CD4-positive, alpha-beta T cell treated with Interleukin-21 for 1 hour (primary cell): ENCODE measurements at regions not wholly inside any gene's neighbourhood (a gene's known extent, or its start where the extent isn't known, plus 50 kb on each side); places are given as distances from the start of the nearest gene placed in this dataset.

Experiments used
- DNase-seq: peaks from one replicate; pipeline ENCODE4 v3.0.0-alpha.2; 2020

DNA sequence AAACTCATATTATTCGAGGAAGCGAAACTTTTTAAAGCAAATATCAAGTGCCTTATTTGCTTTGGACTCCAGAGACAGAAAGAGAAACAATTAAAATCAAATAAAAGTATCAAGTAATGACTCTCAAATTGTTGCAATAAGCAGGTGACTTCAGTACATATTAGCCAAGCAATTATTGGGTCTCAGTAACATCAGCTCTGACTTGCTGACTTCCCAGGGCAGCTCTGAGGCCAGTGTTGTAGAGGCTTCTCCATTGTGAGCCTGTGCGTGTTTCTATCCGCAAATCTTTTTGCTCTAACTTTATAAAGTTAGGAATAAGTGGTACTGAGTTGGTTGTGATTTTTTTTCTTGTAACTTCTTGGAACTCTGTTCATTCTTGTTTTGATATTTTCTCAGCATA, 186.8 kb upstream of the PRLR start:
- no peak for DNase-seq

DNA sequence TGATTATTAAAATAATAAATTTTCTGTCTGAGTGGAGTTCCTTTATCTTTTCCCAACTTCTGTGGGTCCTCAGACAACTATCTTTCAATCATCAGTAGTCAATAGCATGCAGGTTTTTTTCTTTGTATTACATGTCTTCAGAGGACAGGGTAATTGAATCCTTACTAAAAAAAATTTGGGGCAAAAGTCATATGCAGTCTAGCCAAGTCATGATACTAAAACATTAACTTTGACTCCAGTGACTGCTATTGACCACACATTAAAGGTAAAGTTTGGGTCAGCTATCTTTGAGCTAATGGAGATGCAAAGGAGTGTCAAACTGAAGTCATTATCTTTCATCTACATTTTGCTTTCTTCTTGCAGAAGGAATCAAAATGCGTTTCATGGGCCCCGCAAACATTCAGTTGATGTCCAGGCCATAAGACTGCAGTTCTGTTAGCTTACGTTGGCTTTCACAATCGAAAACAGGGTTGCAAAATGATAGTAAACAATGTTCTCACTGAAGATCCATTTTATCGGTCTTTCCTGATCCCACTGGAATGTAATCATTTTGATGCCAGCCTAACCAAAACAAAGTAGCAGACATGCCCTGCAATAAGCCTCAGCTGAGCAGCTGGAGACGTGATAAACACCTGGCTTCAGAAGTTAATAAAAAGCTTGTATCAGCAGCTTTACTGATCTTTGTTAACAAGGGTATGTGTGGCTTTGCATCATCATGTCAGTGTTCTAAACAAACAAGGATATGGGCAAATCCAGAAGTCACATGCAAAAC, 186.1 kb upstream of the PRLR start:
- no peak for DNase-seq

DNA sequence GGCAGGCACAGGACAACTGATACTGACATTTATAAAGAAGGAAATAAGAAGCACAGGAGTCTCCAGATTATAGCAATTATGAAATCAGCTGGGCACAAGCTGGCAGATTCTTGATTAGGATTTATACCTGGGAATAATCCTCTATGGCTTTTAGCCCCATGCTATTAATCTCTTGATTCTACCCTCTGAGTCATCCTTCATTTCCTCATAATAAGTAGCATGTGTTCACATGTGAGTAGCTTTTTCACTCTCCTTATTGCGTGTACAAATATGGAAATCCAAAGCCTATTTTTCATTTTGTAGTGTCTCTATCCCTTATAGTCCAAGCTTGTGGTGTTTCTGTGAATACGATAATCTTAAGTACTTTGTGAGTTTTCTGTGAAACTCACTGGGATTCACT, 185.0 kb upstream of the PRLR start:
- DNase-seq, result no peak

DNA sequence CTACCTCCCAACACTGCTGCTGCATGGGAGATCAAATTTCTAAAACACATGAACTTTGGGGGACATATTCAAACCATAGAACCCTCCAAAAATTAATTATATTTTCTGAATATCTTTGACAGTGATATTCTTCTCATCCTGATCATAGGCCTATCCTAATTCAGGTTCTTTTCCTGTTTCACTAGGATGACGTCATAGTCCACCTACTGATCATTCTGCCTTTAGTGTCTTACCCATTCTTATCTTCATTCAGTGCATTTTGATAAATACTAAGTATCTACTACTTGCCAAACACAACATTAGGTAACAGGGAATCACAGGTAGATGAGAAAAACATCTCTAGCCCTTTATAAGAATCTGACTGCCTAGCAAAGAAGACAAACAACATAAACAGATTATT, 179.1 kb upstream of the PRLR start:
- DNase-seq, result no peak

DNA sequence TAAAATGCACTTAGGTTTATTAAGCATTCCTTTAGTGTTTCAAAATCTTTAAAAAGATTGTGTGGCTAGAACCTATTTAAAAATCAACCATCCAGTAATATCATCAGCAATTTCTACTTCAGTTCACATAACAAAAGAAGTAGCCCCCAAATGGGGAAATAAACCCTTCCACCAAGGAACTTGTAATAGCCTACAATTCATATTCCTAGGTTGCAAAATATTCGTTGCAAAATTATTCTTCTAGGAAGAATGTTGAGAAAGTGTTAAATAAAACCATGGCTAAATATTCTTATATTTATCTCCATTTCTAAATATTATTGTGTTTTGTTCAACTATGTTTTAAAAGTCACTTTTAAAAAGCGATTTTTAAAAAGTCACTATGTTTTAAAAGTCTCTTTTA, 177.9 kb upstream of the PRLR start:
- DNase-seq, result no peak

DNA sequence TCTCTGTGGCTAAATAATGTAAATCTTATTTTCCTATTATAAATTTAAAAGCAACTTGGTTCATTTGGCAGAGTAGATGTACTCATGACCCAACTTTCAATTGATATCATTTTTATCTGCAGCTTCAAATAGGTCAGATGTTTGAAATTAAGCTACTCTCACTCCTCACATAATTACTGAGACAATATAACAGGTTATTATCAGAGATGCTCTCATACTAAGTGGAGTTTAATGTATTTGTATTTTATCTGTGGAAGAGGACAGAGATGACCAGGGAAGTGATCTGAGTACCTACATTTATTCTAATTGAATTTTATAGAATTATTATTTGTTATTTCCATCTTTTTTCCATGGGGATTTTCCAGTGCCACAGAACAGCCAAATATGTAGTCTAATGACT, 177.4 kb upstream of the PRLR start:
- DNase-seq, result no peak

DNA sequence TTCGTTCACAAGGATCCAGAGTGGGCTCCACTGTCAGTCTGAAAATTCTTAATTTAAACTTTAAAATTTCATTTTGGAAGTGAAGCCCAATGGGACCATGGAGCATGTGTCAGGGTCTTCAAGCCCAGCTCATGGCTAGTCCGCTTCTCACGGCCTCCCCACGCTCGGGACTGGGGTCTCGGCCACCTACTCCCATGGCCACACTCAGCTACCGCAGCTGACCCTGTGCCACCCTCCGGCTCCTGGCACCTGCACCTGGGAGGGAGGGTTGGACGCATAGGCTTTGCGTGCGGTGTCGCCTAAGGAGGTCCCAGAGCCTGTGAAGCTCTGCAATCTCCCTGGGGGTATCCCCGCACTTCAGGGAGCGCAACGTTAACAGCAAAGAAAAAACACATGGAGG, 175.7 kb upstream of the PRLR start:
- no peak for DNase-seq

DNA sequence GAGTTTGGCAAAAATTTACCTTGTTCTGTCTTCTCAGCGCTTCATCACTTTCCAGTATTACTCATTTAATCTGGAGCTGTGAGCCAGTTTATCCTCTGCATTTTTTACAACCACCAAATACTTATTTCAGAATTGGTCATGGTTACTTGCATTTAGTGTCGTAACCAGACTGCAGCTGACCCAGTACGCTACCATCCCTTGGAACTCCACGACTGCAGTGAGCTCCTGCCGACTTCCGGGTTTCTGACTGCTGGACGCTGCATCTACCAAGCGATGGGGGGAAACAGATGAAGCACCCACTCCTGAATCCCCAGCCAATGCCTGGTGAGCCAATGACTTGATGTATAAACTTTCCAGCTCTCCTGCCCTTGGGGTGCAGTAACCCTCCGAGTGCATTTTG, 174.4 kb upstream of the PRLR start:
- DNase-seq, result no peak

DNA sequence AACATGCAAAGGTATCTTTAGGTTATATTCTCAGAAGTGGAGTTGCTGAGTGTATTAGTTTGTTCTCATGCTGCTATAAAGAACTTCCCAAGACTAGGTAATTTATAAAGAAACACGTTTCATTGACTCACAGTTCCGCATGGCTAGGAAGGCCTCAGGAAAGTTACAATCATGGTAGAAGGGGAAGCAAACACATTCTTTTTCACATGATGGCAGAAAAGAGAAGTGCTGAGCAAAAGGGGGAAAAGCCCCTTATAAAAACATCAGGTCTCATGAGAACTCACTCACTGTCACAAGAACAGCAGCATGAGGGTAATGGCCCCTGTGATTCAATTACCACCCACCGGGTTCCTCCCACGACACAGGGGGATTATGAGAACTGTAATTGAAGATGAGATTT, 163.6 kb upstream of the PRLR start:
- DNase-seq, result no peak

DNA sequence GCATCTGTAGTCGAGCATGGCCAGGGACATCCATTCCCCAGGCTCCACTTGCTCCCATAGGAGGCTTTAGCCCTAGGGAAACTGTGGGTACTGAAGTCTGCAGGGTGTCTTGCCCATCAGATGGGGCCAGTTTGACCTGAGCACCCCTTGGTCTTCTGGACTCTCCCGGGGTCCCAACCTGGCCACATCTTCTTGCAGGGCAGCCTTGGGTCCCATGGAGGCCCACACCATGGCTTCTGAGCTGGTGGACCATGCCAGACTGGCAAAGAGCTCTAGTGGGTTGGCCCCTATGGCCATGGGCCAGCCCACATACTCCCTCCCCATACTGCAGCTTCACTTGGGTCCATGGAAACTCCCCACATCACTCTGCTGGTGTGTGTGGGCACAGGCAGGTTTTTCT, 154.4 kb upstream of the PRLR start:
- no peak for DNase-seq

DNA sequence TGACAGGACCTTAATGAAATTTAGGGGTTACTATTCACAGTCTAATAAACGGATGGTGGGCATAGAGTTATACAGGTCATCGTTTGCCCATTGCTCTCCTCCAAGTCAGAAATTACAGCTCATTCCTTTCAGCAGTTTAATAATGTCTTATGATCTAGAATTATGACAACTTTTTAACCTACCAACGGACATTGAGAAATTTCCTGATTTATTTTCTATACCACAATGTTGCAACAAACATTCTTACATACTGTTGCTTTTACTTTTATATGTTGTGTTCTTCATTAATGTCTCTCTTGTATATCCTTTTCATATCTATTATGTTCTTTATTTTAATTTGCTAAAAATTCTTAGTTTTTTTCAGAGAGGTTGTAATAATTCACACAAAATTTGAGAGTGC, 152.8 kb upstream of the PRLR start:
- DNase-seq, result no peak

DNA sequence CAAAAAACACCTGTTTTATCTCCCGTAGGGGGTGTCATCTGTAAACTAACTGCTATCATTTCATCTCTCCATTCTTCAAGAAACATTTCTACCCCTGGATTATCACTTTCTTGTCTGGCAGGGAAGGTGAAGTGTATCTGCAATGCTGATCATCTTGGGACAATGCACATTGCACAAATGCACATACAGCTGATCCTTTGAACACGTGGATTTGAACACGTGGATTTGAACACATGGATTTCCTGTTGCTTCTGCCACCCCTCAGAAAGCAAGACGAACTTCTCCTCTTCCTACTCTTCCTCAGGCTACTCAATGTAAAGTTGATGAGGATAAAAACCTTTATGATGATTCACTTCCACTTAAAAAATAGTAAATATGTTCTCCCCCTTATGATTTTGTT, 147.4 kb upstream of the PRLR start:
- DNase-seq, result no peak

DNA sequence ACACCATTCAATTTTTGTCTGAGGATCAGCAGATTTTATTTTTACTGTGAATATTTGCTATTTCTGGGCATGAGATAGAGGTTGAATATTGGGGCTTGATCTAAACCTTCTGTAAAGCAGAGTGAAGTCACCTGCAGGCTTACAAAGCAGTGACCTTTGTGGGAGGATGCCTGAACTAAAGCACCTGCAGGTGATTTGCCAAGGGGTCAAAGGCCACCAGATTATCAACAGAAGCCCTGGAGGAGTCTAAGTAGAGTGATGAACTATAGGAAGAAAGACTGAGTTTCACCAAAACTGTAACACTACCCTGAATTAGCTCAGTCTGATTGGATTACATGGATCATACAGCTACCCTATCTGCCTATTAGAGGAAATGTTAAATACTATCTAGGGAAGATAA, 144.3 kb upstream of the PRLR start:
- DNase-seq, result no peak

DNA sequence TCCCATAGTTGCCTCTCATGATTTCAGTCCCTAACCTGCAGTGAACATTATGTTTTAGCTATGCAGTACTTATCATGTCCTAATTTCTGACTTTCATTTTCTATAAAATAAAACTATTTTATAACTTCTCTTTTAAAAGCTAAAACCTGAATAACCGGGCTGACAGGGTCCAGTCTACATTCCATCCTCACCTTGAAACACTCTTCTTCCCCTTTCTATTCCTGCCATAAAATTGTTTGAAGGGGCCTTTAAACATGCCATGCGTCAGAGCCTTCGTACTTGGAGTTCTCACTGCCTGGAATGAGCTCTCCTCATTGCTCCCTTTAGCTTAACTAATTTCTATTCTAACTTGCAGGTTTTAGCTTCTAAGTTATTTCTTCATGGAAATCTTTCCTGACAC, 143.0 kb upstream of the PRLR start:
- no peak for DNase-seq

DNA sequence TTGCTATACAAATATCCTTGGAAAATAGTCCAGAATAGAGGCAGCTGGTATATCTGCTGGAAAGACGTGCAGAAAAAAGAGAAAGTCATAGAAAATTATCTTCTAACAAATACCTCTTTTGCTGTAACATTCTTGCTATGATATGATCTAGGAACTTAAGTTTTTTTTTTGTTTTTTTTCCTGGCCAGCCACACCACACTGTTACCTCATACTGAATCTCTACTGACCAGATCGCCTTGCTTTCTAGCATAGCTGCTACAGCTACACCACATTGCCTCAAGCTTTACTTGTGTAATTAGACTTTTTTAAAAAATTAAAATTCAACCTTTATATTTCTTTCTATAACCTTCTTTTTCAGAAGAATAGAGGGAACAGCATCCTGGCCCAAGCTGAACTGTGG, 142.2 kb upstream of the PRLR start:
- DNase-seq, result no peak

DNA sequence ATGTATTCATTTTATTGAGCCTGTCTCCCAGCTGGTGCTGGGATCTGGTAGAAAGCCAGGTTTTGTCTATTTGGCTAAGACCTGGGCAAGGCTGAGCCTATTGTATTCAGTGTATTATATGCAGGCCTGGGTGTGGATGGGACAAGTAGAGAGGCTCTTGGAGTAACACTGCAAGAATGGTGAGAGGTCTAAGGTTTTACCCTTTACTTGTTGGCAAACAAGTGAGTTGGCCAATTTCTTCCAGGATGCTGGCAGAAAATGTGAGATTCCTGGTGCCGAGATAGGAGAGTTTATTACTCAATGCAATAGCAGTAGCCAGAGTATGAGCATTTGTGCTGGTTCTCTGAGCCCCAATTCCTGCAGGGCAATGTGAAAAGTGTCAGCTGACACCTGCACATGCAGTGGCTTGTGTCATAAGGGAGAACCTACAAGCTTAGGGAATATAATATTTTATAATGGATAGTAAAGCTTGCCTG, 141.7 kb upstream of the PRLR start:
- DNase-seq, result no peak

DNA sequence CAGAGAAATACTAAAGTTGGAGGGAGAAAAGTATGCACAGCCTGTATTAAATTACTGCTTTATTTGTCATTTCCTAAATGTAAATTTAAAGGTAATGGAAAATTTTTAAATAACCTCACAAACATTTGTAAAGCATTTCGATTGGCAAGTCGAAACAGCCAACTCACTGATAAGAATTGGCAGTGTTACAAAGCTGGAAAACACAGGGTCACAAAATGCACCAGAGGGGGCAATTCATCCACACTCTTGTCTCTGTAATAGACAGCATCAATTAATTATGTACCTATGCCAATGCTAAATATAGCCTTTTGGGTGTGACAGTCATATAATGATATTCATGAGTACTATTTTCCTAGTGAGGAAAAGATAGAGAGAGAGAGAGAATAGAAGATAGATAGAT, 140.6 kb upstream of the PRLR start:
- DNase-seq, result no peak

DNA sequence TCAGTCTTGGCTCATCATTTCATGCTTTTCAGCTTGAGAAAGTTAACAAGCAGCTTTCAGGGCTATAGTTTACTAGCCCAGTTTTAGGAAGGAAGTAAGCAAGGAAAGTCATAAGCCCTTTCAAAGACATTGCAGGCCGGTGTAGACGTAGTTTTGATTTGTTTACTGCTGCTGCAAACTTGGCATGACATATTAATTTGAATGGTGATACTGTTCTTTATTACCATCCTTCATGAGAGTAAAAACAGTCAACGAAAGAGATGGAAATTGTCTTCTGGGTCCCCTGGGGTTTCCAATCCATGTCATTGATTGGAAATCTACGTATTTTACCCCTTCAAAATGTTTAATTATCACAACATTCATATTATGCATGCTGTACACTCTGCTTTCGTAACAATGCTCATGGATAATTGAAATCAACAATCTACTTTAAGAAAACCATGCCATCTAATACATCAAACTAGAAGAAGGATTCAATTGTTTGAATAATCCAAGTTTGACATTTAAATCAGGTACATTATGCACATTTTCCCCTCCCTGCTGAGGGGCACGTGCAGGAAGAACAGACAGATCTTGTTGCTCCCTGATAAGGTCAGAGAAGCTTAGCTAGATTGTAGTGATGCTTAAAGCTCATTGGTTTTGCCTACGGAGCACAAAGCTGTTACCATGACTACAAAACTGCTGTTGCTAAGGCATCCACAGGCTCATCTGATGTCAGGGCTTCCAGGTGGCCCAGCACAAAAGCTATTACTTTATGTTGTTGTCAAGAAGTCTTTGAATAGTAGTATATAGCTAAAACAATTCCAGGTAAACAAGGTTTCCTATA, 139.9 kb upstream of the PRLR start:
- DNase-seq, result no peak

DNA sequence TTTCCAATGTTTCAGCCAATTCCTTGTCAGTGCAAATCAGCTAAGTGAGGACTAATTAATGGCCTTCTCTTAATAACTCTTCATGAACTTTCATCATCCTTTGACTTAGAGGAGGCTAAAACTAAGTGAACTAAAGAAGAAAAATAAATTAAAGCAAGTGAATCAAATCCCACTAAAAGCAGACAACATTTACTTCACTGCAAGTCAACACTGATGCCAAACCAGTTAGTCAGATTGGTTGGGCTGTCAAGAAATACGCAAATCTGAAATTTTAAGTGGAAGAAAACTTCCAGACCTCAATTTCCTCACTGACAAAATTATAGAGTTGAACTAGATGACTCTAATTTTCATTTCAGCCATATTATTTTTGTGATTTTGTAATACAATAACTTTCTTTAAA, 137.2 kb upstream of the PRLR start:
- no peak for DNase-seq

DNA sequence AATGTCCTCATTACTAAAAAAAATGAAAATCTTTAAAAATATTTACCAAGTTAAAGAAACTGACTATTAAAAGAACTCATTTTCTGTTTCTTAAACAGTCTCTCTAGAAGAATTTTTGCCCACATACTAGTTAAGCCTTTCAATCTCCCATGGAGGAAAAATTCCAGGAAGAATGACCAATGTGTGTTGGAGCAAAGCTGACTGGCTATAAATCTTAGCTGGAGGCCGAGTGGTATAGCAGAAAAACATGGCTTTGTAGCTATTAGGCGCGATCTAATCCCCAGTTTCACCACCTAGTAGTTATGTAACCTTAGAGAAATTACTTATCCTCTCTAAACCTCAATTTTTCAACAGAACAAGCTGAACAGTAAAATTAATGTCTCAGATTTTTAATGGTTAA, 135.5 kb upstream of the PRLR start:
- no peak for DNase-seq

DNA sequence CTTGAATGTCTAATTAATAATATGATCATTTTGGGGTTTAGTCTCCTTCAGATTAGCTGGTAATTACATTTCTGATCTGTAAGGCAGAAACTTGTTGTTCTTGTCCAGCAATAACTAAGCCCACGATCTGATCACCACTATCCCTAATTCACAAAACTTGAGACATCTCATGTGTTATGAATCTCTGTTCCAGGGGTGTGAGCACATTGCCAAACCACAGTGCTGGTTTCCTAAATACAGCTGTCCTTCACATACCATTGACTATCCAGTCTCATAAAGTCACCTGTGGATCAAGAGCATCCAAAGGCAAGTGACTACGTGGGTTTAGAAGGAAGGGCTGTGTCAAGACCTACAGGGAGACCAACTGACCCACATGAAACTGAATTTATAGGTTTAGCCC, 134.1 kb upstream of the PRLR start:
- no peak for DNase-seq

DNA sequence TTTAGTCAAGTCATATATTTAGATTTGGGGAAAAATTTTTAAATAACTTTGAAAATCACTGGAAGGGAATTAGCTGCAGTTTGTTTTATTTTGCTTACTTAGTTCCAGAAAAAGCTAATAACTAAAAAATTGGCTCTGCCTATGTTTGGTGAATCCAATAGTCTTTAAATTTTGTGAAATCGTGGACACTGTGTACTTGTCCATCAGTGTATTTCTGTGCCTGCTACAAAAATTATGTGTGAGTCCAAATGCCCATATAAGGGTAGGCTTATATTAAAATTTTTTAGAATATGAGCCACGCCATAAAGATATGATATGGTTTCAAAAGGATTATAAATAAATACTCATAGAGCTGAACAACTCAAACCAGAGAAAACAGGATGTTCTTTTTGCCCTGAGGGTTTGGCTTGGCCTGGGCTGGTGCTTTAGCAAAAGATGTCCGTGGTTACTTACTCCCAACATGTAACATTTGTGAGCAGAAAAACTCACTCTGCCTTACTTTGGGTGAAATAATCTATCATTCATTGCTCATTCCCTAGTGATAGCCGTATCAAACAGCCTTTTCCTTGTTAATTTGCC, 133.2 kb upstream of the PRLR start:
- no peak for DNase-seq

DNA sequence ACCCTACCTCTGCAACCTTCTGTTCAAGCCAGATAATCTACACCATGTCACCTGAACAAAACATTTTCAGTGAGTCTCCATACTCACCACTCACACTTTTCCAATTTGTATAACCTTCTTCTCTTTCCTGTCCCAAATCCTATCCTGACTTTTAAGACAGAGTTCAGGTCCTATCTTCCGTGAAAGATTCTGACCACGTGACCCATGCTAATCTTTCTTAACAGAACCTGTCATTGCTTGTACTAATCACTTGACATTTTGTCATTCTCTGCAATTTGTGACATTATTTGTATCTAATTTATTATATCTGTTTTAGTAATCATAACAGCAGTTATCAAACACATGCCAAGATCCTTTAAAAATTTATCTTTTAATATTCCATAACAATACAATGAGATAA, 132.5 kb upstream of the PRLR start:
- no peak for DNase-seq

DNA sequence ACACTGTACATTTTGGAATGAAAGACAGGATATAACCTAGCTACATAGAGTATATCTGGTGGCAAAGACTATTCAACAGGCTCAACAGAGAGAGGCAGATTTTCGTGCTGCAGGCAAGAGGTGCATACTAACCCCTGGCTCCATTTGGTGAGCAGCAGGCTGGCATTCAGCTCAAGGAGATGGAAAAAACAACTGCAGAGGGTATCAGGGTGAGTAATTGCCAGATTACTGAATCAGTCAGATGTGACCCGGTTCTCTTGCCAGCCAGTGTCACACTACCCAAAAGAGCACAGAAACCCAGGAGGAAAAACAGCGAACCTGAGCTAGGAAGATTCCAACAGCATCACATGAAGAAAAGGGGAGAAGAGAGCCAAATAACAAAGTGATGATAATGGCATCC, 130.4 kb upstream of the PRLR start:
- DNase-seq, result no peak
